IMR-90 (cell line): ENCODE measurements at regions not wholly inside any gene's neighbourhood (a gene's known extent, or its start where the extent isn't known, plus 50 kb on each side); places are given as distances from the start of the nearest gene placed in this dataset.

Source experiments
- BHLHE40 ChIP-seq: fragments of 150-350 bp; IDR thresholded peaks from 2 replicates; pipeline ENCODE4 v1.6.1; 2016; ENCODE audit warnings: mild to moderate bottlenecking, low read depth, low read length
- CEBPB ChIP-seq: IDR thresholded peaks from 2 replicates; pipeline ENCODE4 v1.6.1; 2012; ENCODE audit warnings: low read depth, low read length, improper control_type of control experiment
- ELK1 ChIP-seq: fragments of 150-350 bp; IDR thresholded peaks from 2 replicates; pipeline ENCODE4 v1.6.1; 2016; ENCODE audit warnings: low read depth, mild to moderate bottlenecking, low read length, moderate library complexity, borderline replicate concordance
- FOS ChIP-seq: fragments of 150-350 bp; IDR thresholded peaks from 2 replicates; pipeline ENCODE4 v1.6.1; 2016; ENCODE audit warnings: low read depth, low read length
- MAFK ChIP-seq: IDR thresholded peaks from 2 replicates; pipeline ENCODE4 v1.6.1; 2012; ENCODE audit warnings: low read depth, low read length, improper control_type of control experiment
- POLR2A ChIP-seq: IDR thresholded peaks from 2 replicates; pipeline ENCODE4 v1.6.1; 2012; ENCODE audit warnings: mild to moderate bottlenecking, low read depth, low read length
- RAD21 ChIP-seq: IDR thresholded peaks from 2 replicates; pipeline ENCODE4 v1.6.1; 2012; ENCODE audit warnings: low read length, improper control_type of control experiment
- RCOR1 ChIP-seq: IDR thresholded peaks from 2 replicates; pipeline ENCODE4 v1.6.1; 2012; ENCODE audit warnings: mild to moderate bottlenecking, low read length, improper control_type of control experiment; ENCODE audit not compliant: insufficient replicate concordance
- RFX5 ChIP-seq: IDR thresholded peaks from 2 replicates; pipeline ENCODE4 v1.8.0; 2012; ENCODE audit warnings: low read depth, mild to moderate bottlenecking, low read length, moderate library complexity
- SMC3 ChIP-seq: fragments of 150-350 bp; IDR thresholded peaks from 2 replicates; pipeline ENCODE4 v1.6.1; 2016; ENCODE audit warnings: low read depth, mild to moderate bottlenecking, antibody characterized with exemption, low read length, moderate library complexity
- TF ChIP-seq, protein P1 (sequence below): conservative IDR thresholded peaks from 2 replicates; pipeline ENCODE4 v1.5.1; 2012; ENCODE audit warnings: mild to moderate bottlenecking, low read depth, low read length, improper control_type of control experiment
- TF ChIP-seq, protein P2 (sequence below): fragments of 150-350 bp; IDR thresholded peaks from 2 replicates; pipeline ENCODE4 v1.6.1; 2017; ENCODE audit warnings: mild to moderate bottlenecking, antibody characterized with exemption, low read length, low read depth

- TF ChIP-seq, protein P1, sequence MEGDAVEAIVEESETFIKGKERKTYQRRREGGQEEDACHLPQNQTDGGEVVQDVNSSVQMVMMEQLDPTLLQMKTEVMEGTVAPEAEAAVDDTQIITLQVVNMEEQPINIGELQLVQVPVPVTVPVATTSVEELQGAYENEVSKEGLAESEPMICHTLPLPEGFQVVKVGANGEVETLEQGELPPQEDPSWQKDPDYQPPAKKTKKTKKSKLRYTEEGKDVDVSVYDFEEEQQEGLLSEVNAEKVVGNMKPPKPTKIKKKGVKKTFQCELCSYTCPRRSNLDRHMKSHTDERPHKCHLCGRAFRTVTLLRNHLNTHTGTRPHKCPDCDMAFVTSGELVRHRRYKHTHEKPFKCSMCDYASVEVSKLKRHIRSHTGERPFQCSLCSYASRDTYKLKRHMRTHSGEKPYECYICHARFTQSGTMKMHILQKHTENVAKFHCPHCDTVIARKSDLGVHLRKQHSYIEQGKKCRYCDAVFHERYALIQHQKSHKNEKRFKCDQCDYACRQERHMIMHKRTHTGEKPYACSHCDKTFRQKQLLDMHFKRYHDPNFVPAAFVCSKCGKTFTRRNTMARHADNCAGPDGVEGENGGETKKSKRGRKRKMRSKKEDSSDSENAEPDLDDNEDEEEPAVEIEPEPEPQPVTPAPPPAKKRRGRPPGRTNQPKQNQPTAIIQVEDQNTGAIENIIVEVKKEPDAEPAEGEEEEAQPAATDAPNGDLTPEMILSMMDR, result peak; percentile 48
- no peak for TF ChIP-seq POLR2A
- TF ChIP-seq, protein P2, sequence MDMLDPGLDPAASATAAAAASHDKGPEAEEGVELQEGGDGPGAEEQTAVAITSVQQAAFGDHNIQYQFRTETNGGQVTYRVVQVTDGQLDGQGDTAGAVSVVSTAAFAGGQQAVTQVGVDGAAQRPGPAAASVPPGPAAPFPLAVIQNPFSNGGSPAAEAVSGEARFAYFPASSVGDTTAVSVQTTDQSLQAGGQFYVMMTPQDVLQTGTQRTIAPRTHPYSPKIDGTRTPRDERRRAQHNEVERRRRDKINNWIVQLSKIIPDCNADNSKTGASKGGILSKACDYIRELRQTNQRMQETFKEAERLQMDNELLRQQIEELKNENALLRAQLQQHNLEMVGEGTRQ, result no peak
- no peak for TF ChIP-seq CEBPB
- TF ChIP-seq MAFK, result no peak
- TF ChIP-seq RAD21, result peak; percentile 65
- TF ChIP-seq FOS, result no peak
- peak; percentile 49 for TF ChIP-seq SMC3
- TF ChIP-seq BHLHE40, result no peak
- no peak for TF ChIP-seq ELK1
- TF ChIP-seq RFX5, result no peak
- no peak for TF ChIP-seq RCOR1
These were observed 409.5 kb downstream of the ARHGEF28 start for GRCh38 chr5:74035521-74035937.
